ENCODE measurements at regions not wholly inside any gene's neighbourhood (a gene's known extent, or its start where the extent isn't known, plus 50 kb on each side); places are given as distances from the start of the nearest gene placed in this dataset.

DNA sequence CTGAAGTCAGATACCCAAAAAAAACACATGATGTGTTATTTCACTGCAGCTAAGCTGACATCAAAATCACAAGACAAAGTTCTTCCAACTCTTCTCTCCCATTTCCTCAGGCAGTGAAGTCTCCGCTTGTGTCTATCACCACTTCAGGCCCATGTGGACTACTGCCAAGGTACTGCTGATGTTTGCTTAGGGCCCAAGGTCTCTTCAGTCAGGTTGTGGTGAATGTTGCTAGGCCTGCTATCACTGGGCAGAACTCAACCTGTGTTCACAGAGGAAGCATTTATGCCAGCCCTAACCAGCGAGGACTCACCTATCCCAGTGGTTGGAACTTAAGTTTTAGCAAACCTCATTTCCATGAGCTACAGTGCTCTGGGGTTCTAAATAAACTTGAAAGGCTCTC, 156.5 kb upstream of the BRINP3 start:
- TF ChIP-seq, protein P1, sequence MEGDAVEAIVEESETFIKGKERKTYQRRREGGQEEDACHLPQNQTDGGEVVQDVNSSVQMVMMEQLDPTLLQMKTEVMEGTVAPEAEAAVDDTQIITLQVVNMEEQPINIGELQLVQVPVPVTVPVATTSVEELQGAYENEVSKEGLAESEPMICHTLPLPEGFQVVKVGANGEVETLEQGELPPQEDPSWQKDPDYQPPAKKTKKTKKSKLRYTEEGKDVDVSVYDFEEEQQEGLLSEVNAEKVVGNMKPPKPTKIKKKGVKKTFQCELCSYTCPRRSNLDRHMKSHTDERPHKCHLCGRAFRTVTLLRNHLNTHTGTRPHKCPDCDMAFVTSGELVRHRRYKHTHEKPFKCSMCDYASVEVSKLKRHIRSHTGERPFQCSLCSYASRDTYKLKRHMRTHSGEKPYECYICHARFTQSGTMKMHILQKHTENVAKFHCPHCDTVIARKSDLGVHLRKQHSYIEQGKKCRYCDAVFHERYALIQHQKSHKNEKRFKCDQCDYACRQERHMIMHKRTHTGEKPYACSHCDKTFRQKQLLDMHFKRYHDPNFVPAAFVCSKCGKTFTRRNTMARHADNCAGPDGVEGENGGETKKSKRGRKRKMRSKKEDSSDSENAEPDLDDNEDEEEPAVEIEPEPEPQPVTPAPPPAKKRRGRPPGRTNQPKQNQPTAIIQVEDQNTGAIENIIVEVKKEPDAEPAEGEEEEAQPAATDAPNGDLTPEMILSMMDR (IDR thresholded peaks at IDR 0.05), result no peak
- TF ChIP-seq EP300 (IDR thresholded peaks at IDR 0.05), result no peak
